B cell (primary cell): ENCODE measurements at regions not wholly inside any gene's neighbourhood (a gene's known extent, or its start where the extent isn't known, plus 50 kb on each side); places are given as distances from the start of the nearest gene placed in this dataset.

Experiments used
- CTCF ChIP-seq: fragments of 200-600 bp; IDR thresholded peaks from one replicate; pipeline ENCODE4 v1.8.0; 2022; ENCODE audit warnings: antibody characterized with exemption, mild to moderate bottlenecking
- EZH2 ChIP-seq: IDR thresholded peaks from 2 replicates; pipeline ENCODE4 v1.6.1; 2012; ENCODE audit warnings: borderline replicate concordance, low read depth, mild to moderate bottlenecking, moderate library complexity, low read length; ENCODE audit not compliant: insufficient read depth, poor library complexity, severe bottlenecking

GRCh38 chr1:79422726-79423125 lies 416.2 kb upstream of the ADGRL4 start:
- no peak for TF ChIP-seq CTCF
- no peak for TF ChIP-seq EZH2
